ENCODE measurements at regions not wholly inside any gene's neighbourhood (a gene's known extent, or its start where the extent isn't known, plus 50 kb on each side); places are given as distances from the start of the nearest gene placed in this dataset.
"Not testable (repeated sequence)": the region's sequence is repeated elsewhere in the genome, so short reads cannot be mapped to it uniquely, and the experiment has no call there.

DNA sequence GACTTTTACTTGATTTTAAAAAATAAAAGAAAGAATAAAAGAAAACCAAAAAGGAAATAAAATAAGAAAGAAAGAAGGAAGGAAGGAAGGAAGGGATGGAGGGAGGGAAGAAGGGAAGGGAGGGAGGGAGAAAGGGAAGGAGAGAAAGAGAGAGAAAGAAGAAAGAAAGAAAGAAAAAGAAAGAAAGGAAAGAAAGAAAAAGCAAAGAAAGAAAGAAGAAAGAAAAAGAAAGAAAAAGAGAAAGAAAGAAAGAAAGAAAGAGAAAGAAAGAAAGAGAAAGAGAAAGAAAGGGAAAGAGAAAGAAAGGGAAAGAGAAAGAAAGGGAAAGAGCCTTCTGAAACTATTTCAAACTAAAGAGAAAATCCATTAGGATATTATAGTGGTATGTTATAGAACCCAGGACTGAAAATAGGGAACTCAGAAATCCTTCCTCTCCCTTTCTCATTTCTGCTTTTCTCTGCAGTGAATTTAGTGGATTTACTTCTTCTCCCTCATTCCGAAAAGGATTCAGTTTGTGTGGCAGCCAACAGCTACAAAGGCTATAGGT is 414.7 kb upstream of the CCNG1 start:
- no peak for DNase-seq

DNA sequence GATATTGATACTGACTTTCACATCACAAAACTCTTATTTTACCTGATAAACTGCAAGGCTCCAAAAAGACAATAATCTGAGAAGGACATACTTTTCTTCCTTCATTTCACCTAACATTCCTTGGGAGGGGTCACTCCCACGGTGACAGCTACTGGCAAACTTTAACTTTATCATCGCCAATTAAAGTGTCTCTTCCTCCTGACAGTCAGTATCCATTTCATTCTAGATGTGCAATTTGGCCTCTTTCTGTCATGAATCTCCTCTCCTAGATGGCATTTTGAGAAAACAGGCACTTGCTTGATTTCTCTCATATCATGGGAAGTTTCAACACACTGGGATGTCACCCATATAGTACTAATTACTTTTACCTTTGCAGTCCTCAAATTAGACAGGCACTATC is 413.5 kb upstream of the CCNG1 start:
- DNase-seq, result no peak

DNA sequence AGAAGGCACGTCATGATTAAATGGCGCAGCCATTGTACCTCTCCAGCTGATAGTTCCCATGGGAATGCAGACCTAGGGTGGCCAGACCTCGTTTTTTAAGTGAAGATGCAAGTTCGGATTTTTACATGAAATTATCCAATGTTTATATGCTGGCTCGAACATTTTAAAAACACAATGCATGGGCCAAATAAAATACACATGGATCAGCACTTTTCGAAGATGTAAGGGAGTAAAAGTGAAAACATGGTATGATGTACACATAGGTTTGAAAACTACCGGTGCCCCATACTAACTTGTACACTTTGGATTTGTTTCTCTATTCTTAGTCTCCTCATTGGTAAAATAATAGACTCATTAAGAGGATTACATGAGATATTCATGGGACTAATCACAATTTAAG is 412.5 kb upstream of the CCNG1 start:
- no peak for DNase-seq

DNA sequence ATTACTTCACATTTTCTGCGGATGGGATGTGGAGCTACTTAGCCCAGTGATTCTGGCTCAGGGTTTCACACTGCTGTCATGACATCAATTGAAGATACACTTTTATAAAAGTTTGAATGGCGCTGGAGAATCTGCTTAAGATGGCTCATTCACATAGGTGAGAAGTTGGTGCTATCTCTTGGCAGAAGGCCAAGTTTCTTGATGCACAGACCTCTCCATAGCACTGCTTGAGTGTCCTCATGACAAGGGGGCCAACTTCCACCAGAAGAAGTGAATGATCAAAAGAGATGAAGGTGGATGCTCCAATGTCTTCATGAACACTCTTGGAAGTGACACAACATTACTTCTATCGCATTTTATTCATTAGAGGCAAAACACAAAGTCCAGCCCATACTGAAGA is 403.7 kb upstream of the CCNG1 start:
- no peak for DNase-seq

DNA sequence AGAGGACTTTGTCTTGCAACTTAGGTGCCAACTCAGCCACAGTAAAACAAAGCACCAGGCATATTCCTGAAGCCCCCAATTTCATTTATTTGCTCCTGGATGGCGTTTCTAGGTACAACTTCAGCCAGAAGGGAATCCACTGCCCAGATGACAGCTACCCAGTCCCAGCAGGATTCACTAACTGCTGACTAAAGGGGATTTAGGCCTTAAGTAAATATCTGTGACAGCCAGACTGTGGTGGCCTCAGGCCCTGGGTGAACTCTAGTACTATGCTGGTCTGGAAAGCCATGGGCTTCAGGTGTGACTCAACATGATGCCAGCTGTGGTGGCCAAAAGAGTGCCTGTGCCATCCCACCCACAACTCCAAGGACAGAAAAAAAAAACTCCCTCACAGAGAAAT is 396.1 kb upstream of the CCNG1 start:
- no peak for DNase-seq

DNA sequence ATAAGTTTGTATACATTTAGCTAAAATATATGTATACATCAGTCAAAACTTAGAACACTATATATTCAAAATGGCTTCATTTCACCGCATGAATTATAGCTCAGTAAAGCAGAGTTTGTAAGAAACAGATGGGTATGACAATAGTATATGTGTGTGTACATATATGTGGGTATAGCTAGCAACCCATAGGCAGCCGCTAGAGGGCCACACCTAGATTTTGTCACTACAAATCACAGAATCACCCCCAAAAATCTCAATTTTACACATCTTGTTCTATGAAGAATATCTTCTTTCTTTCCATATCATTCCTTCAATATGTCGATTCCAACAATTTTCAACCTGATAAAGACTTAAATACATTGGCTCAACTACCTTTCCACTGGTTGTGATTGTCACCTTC is 357.8 kb upstream of the CCNG1 start:
- no peak for DNase-seq

DNA sequence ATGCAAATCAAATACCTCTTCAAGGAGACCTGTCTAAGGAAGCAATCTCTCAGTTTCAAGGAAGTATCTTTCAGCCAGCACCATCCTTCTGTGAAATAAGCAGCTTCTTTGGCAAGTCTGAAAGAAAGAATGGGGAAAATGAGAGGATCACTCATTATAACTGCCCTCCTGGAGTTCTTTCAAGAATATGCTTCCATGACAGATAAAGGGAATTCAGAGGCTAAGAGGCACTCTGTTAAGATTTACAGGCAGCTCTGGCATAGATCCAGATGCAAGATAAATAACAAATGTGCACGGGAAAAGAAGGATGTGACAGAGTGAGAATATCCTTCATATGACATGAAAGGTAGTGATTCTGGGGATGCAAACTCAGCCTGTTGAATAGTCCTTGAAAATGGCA is 348.2 kb upstream of the CCNG1 start:
- DNase-seq, result no peak

DNA sequence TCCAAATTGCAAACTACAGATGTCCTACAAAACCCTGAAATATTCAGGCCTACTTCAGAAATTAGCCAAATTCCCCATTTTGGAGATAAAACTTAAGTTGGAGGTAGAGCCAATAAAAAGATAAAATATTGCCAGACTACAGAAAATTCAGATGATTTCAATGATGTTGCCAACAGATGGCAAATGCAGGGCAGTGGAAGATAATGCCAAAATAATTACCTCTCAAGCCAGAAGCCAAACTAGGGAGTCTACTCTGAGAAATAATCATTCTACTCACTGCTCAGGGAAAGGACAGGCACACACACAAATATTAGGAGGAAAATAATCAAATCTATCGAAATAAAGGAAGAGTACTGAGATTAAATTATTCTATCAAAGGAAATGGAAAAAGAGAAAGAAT is 347.5 kb upstream of the CCNG1 start:
- no peak for DNase-seq

DNA sequence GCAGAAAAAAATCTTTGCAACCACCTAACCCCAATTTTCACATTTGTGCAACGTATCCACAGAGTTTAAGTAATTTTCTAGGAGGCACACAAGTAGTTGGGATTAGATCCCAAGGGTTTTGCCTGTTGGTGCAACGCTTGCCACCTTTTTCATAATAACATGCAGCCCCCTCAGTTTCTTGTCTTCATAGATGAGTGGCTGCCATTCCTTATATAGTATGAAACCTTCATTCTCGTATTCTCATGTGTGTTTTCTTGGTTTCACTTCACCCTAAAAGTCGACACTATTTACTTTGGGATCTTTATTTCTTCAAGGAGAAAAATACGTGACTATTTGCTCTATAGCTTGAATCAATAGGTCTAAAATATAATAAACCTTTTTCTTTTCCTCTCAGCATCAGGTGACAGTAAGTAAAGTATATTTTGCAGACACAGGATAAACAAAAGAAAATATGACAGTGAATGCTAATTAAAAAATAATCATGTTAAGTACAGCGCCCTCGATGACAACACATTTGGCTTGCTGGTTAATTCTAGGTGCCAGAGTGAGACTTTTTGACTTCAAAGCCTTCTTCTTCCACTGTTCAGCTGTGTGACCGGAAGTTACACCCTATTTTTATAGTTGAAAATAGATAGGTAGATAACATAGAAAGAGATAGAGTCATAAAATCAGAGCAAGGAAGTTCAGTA is 342.8 kb upstream of the CCNG1 start:
- no peak for DNase-seq

DNA sequence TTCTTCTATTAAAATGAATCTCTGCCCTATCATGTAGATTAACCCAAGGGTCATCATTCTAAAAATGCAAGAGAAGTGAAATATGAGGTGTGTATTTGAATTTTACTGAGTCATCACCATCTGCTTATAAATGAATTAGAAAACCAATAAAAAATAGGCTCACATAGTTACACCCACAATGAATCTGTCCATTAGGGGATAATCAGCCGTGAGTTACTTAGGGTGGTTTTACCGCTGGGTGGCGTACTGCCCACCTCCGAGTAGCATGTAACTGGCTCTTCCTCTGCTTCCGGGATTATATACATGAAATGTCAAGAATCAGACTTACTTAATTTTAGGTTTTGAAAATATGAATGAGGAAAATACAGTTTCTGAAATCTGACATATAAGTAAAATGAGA is 332.9 kb upstream of the CCNG1 start:
- no peak for DNase-seq

DNA sequence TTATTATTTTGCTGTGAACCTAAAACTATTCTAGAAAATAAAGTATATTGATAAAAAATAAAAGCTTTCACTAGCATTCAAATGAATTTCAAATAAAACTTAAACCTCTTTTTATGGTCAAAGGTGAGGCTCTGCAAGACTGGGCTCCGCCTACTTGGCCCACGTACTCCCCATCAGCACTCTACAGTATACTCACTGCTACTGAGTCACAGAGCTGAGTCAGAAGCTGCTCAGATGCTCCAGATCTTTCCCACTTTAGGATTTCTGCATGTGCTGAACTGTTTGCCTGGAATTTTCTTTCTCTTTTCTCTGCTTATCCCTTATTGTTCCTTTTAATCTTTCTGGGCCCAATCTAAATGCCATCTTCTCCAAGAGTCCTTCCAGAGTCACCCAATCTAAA is 331.9 kb upstream of the CCNG1 start:
- DNase-seq, result no peak

DNA sequence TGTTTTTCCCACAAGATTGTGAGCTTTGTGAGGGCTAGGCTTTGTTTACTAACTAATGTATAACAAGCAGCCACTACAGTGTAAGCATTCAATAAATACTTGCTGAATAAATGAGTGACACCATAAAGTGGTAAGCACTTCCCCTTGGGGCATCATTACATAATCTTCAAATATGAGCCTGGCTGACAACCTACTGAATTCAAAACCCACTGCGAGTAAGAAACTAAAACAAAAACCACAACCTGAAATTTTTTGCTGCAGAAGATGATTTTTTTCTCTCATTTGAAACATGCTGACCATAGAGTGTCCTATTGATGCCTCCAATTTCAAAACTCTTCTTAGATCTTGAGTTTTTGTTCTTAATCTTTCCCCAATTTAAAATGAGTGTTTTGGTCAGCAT is 331.3 kb upstream of the CCNG1 start:
- DNase-seq, result no peak

DNA sequence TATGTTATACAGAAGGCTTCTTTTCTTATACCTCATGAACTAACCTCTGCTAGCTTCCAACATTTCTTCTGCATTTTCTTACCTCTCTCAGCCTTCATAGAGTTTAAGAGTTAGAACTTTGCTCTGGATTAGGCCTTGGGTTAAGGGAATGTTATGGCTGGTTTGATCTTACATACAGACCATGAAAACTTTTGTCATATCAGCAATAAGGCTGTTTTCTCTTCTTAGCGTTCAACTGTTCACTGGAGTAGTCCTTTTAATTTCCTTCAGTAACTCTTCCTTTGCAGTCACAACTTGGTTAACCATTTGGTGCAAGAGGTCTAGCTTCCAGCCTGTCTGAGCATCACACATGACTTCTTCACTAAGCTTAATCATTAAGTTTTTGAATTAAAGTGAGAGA is 329.0 kb upstream of the CCNG1 start:
- no peak for DNase-seq

DNA sequence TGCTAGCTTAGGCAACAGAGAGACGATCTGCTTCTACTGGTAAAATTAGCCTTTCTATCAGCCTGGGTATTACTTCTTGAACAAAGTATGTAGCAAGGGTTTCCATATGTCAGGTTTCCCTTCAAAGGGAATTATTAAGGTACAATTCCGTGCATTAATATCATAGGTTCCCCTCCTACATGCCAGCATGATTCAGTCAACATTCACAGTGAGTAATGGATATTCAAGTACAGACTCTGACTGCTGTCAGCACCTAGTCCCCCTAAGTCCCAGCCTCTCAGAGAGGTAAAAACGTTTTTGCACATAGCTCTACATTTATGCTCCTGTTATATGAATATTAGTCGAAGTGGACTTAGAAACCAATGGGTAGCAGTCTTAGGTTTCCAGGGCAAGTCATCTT is 322.4 kb upstream of the CCNG1 start:
- DNase-seq, result no peak

DNA sequence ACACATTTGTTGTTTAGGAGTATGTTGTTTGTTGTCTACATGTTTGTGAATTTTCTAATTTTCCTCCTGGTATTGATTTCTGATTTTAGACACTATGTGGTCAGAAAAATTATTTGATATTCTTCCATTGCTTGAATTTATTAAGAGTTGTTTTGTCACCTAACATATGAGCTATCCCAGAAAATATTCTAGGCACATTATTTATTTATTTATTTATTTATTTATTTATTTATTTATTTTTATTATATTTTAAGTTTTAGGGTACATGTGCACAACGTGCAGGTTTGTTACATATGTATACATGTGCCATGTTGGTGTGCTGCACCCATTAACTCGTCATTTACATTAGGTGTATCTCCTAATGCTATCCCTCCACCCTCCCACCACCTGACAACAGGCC is 320.8 kb upstream of the CCNG1 start:
- not testable (repeated sequence) for DNase-seq

DNA sequence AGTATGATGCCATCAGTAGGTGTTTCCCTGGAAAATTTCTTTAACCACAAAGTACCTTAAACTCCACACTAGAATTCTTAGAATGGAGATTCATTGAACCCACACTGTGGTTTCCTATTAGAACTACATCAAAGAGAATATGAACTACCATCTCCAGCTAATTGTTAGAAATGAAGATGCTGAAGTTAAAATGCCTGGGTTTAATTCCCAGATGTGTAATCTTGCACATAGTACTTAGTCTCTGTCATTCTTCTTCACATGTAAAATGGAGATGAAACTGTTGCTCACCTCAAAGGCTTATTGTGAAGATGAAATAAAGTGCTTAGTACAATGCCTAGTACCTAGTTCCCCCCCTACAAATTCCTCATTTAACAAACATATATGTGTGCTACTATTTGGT is 303.3 kb upstream of the CCNG1 start:
- DNase-seq, result no peak

DNA sequence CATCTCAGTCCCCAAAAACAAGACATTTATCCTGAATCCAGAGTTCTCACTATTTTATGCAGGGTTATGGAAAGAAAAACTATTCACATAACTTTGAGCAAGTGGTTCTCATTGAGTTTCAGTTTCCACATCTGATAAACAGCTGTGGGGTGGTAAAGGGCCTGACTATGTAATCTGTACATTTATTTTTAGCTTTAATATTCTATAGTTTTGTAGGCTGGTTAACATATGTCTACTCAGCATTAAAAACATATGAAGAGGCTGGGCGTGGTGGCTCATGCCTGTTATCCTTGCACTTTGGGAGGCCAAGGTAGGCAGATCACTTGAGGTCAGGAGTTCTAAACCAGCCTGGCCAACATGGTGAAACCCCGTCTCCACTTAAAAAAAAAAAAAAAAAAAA is 301.5 kb upstream of the CCNG1 start:
- DNase-seq, result no peak

DNA sequence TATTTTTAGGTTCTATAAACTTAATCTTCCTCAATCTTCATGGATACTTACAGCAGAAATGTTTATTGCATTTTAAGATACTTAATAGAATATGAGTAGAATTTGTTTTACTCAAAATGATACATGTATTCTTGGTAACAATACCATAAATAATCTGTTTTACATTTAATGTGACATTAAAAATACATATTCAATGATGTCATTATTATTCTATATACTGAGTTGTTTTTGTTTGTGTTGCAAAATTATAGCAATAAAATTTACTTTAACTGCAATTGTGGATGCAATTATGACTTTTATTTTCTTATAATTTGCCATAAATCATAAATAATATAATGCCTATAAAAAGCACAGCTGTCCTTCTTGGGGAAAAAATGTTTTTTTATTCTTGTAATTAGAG is 275.9 kb upstream of the CCNG1 start:
- no peak for DNase-seq

DNA sequence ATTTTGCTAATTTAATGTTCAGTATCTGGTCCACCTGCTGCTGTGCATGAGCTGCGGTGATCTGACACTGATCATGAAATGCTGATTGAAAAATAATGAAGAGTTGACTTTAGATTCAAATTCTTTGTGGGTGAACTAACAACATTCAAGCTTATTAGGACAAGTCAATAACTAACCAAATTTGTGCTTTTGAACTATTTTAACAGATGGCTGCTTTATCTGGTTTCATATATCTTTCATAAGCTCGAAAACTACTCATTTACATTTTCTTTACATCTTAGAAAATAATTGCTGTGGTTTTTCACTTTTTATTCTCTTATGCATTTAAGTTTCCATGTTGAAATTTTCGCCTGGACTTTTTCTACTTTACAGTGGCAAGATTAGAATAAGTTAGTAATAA is 274.8 kb upstream of the CCNG1 start:
- no peak for DNase-seq

DNA sequence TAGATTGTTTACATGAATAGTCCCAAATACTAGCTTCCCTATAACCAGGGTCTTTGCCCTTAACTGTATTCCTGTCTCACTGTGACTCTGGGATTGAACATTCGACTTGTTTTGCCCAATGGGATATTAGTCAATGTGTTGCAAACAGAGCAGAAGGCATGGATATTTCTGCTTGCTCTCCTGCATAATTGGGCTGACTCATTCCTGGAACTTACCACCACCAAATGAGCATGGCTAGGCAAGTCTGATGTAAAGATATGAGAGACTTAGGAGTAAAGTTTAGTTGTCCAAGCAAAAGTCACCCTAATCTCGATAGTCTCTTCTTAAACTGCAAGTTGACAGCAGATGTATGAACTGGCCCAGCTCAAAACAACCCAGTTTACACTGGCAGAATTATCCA is 273.5 kb upstream of the CCNG1 start:
- no peak for DNase-seq

DNA sequence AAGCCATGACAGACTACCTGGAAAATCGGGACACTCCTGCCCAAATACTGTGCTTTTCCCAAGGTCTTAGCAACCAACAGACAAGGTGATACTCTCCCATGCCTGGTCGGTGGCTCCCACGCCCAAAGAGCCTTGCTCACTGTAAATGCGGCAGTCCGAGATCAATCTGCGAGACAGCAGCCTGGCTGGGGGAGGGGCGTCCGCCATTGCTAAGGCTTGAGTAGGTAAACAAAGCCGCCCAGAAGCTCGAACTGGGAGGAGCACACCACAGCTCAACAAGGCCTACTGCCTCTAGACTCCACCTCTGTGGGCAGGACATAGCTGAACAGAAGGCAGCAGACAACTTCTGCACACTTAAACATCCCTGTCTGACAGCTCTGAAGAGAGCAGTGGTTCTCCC is 272.1 kb upstream of the CCNG1 start:
- no peak for DNase-seq

DNA sequence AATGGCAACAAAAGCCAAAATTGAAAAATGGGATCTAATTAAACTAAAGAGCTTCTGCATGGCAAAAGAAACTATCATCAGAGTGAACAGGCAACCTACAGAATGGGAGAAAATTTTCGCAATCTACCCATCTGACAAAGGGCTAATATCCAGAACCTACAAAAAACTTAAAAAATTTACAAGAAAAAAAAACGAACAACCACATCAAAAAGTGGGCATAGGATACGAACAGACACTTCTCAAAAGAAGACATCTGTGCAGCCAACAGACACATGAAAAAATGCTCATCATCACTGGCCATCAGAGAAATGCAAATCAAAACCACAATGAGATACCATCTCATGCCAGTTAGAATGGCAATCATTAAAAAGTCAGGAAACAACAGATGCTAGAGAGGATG is 267.2 kb upstream of the CCNG1 start:
- DNase-seq, result not testable (repeated sequence)

DNA sequence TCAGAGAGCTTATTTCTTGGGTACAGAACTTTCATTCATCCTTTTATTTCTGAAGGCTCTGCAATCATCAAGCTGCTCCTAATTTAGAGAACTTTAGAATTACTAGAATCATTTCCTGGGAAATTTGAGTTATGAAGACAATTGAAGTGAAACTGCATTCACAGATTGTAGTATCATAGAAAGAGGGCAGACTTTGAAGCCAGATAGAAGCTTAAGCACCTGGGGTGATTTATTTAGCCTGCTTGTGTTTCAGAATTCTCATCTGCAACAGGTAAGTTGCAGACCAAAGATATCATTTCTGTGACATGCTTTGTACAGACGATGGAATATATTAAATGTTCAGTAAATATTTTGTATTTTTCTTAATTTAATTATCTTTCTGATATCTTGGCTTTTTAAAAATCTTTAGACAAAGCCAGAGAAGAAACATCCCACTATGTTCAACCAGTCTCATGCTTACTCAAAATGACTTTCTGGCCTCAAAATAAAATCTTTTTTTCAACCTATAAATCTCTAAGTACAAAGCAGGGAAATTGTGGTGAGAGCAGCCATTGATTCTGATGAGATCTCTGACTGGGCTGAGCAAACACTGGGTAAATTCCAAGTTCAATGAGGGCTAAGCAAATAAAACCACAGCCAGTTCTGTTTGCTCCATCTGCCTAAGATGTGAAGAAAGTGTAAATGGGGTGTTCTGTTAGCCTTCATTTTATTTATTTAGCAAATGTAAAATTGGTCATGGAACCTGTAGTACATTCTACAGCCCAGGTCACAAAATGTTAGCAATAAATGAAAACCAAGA is 264.7 kb upstream of the CCNG1 start:
- no peak for DNase-seq

DNA sequence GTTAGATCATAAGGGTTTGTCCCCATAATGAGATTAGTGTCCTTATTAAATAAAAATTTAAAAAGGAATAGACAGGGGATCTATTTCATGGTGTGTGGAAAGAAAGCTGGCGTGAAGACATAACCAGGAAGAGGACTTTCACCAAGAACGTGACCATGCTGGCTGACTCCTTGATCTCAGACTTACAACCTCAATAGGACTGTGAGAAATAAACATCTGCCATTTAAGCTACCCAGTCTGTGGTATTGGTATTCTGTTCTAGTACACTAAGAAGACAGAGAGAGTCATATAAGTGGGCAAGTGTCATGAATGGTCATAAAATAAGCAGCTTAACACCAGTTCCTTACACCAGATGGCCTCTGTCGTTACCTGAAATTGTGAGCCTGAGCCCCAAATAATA is 259.4 kb upstream of the CCNG1 start:
- no peak for DNase-seq

DNA sequence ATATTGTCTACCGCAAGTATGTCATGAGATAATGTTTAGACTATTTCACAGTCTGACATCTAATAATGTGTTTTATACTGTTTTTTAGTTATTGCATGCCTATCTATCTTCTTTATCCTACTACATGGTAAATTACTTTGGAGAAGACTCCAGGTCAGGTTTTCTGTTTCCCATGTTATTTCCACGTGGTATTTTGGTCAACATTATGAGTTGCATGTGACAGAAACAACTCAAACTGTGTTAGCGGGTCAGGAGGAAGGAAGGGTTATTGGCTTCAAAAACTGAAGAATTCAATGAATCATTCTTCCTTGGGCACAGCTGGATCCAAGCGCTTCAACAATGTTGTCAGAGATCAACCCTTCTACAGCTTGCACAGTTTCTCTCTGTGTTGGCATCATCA is 252.1 kb upstream of the CCNG1 start:
- DNase-seq, result no peak
